Sigmoid colon (tissue), 6 donors: ENCODE measurements at regions not wholly inside any gene's neighbourhood (a gene's known extent, or its start where the extent isn't known, plus 50 kb on each side); places are given as distances from the start of the nearest gene placed in this dataset.

Source experiments
- DNase-seq: peaks from one replicate; pipeline ENCODE4 v3.0.0-alpha.2; 2019
- H3K27ac ChIP-seq, 4 donors: fragments of 200-600 bp; sonication (generic); one replicate each; pipeline ENCODE4 v1.5.1; 2016 to 2019; ENCODE audit warnings: mild to moderate bottlenecking in 1 of 4
- H3K27me3 ChIP-seq, 3 donors: fragments of 200-600 bp; sonication (generic); one replicate each; pipeline ENCODE4 v1.5.1; 2019; ENCODE audit warnings: mild to moderate bottlenecking in 1 of 3
- H3K36me3 ChIP-seq, 4 donors: fragments of 200-600 bp; sonication (generic); one replicate each; pipeline ENCODE4 v1.5.1; 2016 to 2019
- H3K4me1 ChIP-seq, 4 donors: fragments of 200-600 bp; sonication (generic); one replicate each; pipeline ENCODE4 v1.5.1; 2017 to 2019
- H3K4me3 ChIP-seq, 4 donors: fragments of 200-600 bp; sonication (generic); one replicate each; pipeline ENCODE4 v1.5.1; 2017 to 2019; ENCODE audit warnings: mild to moderate bottlenecking in 2 of 4, moderate library complexity in 1 of 4
- H3K9me3 ChIP-seq, 4 donors: fragments of 200-600 bp in 3 of 4; sonication (generic) in 3 of 4; one replicate each; pipeline versions ENCODE4 v1.5.1 to v1.6.1; 2013 to 2019
- CTCF ChIP-seq, 4 experiments: fragments of 450-650 bp in 3 of 4; fragments of 200-600 bp in 1 of 4; IDR thresholded peaks; one replicate each; pipeline ENCODE4 v1.5.1; 2016 to 2019; ENCODE audit warnings: antibody characterized with exemption in 4 of 4, mild to moderate bottlenecking in 3 of 4, moderate library complexity in 2 of 4
- EP300 ChIP-seq, 4 donors: sonication (generic); formaldehyde crosslinking; IDR thresholded peaks; one replicate each; pipeline ENCODE4 v1.6.1; 2017; ENCODE audit warnings: antibody characterized with exemption in 4 of 4
- POLR2A ChIP-seq, 2 donors: fragments of 450-650 bp; IDR thresholded peaks; one replicate each; pipeline ENCODE4 v1.6.1; 2016; ENCODE audit warnings: antibody characterized with exemption in 2 of 2, mild to moderate bottlenecking in 2 of 2, moderate library complexity in 2 of 2
- POLR2AphosphoS5 ChIP-seq, 4 donors: sonication (generic); formaldehyde crosslinking; IDR thresholded peaks; one replicate each; pipeline ENCODE4 v1.6.1; 2017; ENCODE audit warnings: antibody characterized with exemption in 4 of 4
- WGBS, 2 donors: extraction: QIAGEN DNeasy Blood & Tissue Kit; methylation state at CpG; one replicate each; pipeline ENCODE4 v1.1.7; 2013; 5-methylcytosine and 5-hydroxymethylcytosine counted together
- intact Hi-C: fragments of 100-400 bp; cut with DNase I; formaldehyde crosslinking; loops from one replicate; pipeline ENCODE4 v1.15.1; 2023
- donor health status: healthy with polysubstance abuse.
- donor health status: healthy.

- Histone ChIP-seq H3K27me3 (no peaks in the 10 kb centered on the region), H3K27ac (no peak overlapping the region), H3K36me3 (no peaks in the 10 kb centered on the region), H3K9me3 (no peaks in the 10 kb centered on the region), H3K4me1 (peaks cover 0 to 1% (median 0%) of the 10 kb centered on the region in 4 donors), H3K4me3 (no peak overlapping the region)
- no peak for TF ChIP-seq POLR2A (IDR thresholded peaks at IDR 0.05)
- no peak for TF ChIP-seq POLR2AphosphoS5 (IDR thresholded peaks at IDR 0.05)
- TF ChIP-seq CTCF (IDR thresholded peaks at IDR 0.05) = no peak
- TF ChIP-seq EP300 (IDR thresholded peaks at IDR 0.05) = no peak
- intact Hi-C loops = no loop called here
- 60 to 94% methylated on average over 1 of the region's 1 CpG for WGBS, 2 donors
- no peak for DNase-seq
Measured at GRCh38 chr2:220029013-220029412, 401.6 kb downstream of the SLC4A3 start.

DNA sequence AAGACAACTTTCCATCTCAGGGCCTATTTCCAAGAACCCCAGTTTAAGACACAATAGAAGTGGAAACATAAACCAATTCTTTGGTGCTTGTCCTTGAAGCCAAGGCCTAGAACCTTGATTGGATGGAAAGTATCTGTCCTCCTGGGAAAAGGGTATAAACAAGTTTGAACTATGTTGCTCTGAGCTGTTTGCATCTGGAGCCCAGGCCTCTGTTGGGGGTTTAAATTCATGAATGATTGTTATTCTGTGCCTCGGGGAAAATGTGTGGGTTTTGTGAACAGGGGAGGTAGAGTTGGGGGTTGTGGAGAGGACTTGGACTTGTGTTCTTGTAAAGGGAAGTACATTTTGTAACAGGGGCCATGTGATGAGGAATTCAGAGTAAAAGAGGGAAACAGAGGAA, 406.1 kb downstream of the SLC4A3 start:
- no peaks in the 10 kb centered on the region for H3K36me3 ChIP-seq
- intact Hi-C loops = no loop called here
- DNase-seq = no peak
- H3K27me3 ChIP-seq = no peaks in the 10 kb centered on the region
- no peak overlapping the region for H3K4me3 ChIP-seq
- no peak for TF ChIP-seq EP300 (IDR thresholded peaks at IDR 0.05)
- no peak for TF ChIP-seq POLR2A (IDR thresholded peaks at IDR 0.05)
- TF ChIP-seq POLR2AphosphoS5 (IDR thresholded peaks at IDR 0.05) = no peak
- no peak for TF ChIP-seq CTCF (IDR thresholded peaks at IDR 0.05)
- H3K4me1 ChIP-seq = peaks cover 0 to 13% (median 0%) of the 10 kb centered on the region in 4 donors
- H3K27ac ChIP-seq = no peak overlapping the region
- 74 to 79% methylated on average over 1 of the region's 1 CpG for WGBS, 2 donors
- no peaks in the 10 kb centered on the region for H3K9me3 ChIP-seq

DNA sequence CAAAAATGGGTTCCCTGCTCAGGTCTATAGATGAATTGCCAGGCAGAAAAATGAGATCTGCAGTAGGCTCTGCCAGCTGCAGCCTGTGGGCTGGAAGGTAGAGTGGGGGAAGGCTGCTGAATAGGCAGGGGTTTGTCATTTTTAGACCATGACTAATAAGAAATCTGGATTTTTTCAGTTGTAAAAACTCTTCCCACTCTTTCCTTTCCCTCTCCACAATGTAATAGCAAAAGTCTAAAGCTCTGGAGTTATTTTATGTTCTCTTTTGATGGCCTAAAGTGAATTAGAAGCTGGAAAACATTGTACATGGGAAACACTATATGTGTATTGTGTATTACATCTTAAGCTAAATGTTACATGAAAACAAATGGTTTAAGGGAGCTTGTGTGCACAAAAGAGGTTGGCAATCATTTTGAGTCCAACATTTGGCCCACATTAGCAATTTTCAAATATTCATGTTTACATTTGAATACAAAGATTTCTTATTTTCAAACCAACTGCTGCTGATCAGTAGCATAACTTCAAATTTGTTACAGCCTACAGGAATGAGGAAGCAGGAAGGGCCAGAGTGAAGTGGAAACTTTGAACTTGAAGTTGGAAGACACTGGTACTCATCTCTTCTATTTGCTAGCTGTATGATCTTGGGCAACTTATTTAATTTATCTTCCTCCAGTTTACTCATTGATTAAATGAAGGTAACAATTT, 407.1 kb downstream of the SLC4A3 start:
- no peak for DNase-seq
- no peaks in the 10 kb centered on the region for H3K27me3 ChIP-seq
- no peaks in the 10 kb centered on the region for H3K9me3 ChIP-seq
- H3K36me3 ChIP-seq = no peaks in the 10 kb centered on the region
- peak overlapping the region in 1 of 4 donors; percentile 53 for H3K27ac ChIP-seq
- H3K4me3 ChIP-seq = no peak overlapping the region
- no peak for TF ChIP-seq EP300 (IDR thresholded peaks at IDR 0.05)
- no peak for TF ChIP-seq POLR2A (IDR thresholded peaks at IDR 0.05)
- no peak for TF ChIP-seq POLR2AphosphoS5 (IDR thresholded peaks at IDR 0.05)
- TF ChIP-seq CTCF (IDR thresholded peaks at IDR 0.05) = no peak
- intact Hi-C loops = no loop called here
- peaks cover 0 to 13% (median 0%) of the 10 kb centered on the region in 4 donors for H3K4me1 ChIP-seq

DNA sequence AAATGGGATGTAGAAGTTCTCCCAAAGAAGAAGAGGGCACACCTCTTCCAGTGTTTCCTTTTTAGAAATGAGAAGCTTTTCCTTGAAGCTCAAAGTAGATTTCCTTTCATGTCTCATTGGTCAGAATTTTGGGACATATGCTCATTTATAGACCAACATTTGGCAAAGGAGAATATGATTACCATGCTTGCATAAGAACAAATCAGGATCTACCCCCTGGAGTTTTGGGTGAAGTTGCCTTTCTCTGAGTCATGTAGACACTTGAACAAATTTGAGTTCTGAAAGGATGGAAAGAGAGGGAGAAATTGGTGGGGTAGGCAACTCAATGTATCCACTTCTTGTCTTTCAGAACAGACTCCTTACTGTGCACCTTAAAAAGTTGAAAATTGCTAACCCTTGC, 409.0 kb downstream of the SLC4A3 start:
- no peaks in the 10 kb centered on the region for H3K36me3 ChIP-seq
- H3K27ac ChIP-seq = no peak overlapping the region
- no peak overlapping the region for H3K4me3 ChIP-seq
- no peaks in the 10 kb centered on the region for H3K9me3 ChIP-seq
- DNase-seq = no peak
- H3K27me3 ChIP-seq = no peaks in the 10 kb centered on the region
- H3K4me1 ChIP-seq = peaks cover 0 to 13% (median 0%) of the 10 kb centered on the region in 4 donors
- TF ChIP-seq POLR2A (IDR thresholded peaks at IDR 0.05) = no peak
- intact Hi-C loops = no loop called here

GRCh38 chr2:220040346-220040745, 412.9 kb downstream of the SLC4A3 start:
- H3K9me3 ChIP-seq = no peaks in the 10 kb centered on the region
- H3K27ac ChIP-seq = no peak overlapping the region
- 87 to 91% methylated on average over 5 of the region's 5 CpGs for WGBS, 2 donors
- DNase-seq = no peak
- H3K4me3 ChIP-seq = no peak overlapping the region
- TF ChIP-seq POLR2A (IDR thresholded peaks at IDR 0.05) (no peak), CTCF (IDR thresholded peaks at IDR 0.05) (no peak), EP300 (IDR thresholded peaks at IDR 0.05) (no peak), POLR2AphosphoS5 (IDR thresholded peaks at IDR 0.05) (no peak)
- intact Hi-C loops = no loop called here
- no peaks in the 10 kb centered on the region for H3K4me1 ChIP-seq
- no peaks in the 10 kb centered on the region for H3K36me3 ChIP-seq
- H3K27me3 ChIP-seq = no peaks in the 10 kb centered on the region
